ENCODE measurements at regions not wholly inside any gene's neighbourhood (a gene's known extent, or its start where the extent isn't known, plus 50 kb on each side); places are given as distances from the start of the nearest gene placed in this dataset.
"Not testable (repeated sequence)": the region's sequence is repeated elsewhere in the genome, so short reads cannot be mapped to it uniquely, and the experiment has no call there.

GRCh38 chr4:45477311-45477733 lies 646.5 kb downstream of the GABRG1 start:
- no peaks in the 10 kb centered on the region for H3K9me3 ChIP-seq (ENCODE audit: control insufficient read depth, low read length, poor library complexity, severe bottlenecking)
- DNase-seq = peak in 1 of 3 donors; percentile 10

GRCh38 chr4:45475548-45475947 lies 648.3 kb downstream of the GABRG1 start:
- no peaks in the 10 kb centered on the region for H3K36me3 Mint-ChIP-seq (ENCODE audit: low read depth)
- H3K4me3 Mint-ChIP-seq = no peak overlapping the region
- H3K27ac Mint-ChIP-seq = no peak overlapping the region
- H3K9me3 ChIP-seq (ENCODE audit: control insufficient read depth, low read length, poor library complexity, severe bottlenecking) = no peaks in the 10 kb centered on the region
- H3K4me1 Mint-ChIP-seq = no peaks in the 10 kb centered on the region
- H3K27me3 Mint-ChIP-seq = no peaks in the 10 kb centered on the region
- ATAC-seq (no peak), DNase-seq (no peak)

More at GRCh38 chr4:45477311-45477733, 646.5 kb downstream of the GABRG1 start:
- Mint-ChIP-seq H3K27ac (no peak overlapping the region), H3K27me3 (no peaks in the 10 kb centered on the region), H3K36me3 (ENCODE audit: low read depth) (no peaks in the 10 kb centered on the region), H3K4me3 (no peak overlapping the region), H3K4me1 (no peaks in the 10 kb centered on the region)
- ATAC-seq = no peak

- no peaks in the 10 kb centered on the region for H3K9me3 ChIP-seq (ENCODE audit: control insufficient read depth, low read length, poor library complexity, severe bottlenecking)
- DNase-seq (no peak), ATAC-seq (no peak)
- Mint-ChIP-seq H3K36me3 (ENCODE audit: low read depth) (no peaks in the 10 kb centered on the region), H3K27me3 (no peaks in the 10 kb centered on the region), H3K4me1 (no peaks in the 10 kb centered on the region), H3K27ac (no peak overlapping the region), H3K4me3 (no peak overlapping the region)
These were observed 651.4 kb downstream of the GABRG1 start for GRCh38 chr4:45472490-45472889.

- ATAC-seq = no peak
- DNase-seq = no peak
- no peaks in the 10 kb centered on the region for H3K27me3 Mint-ChIP-seq
- no peaks in the 10 kb centered on the region for H3K36me3 Mint-ChIP-seq (ENCODE audit: low read depth)
- H3K9me3 ChIP-seq (ENCODE audit: control insufficient read depth, low read length, poor library complexity, severe bottlenecking) = no peaks in the 10 kb centered on the region
- no peak overlapping the region for H3K27ac Mint-ChIP-seq
- H3K4me3 Mint-ChIP-seq = no peak overlapping the region
- no peaks in the 10 kb centered on the region for H3K4me1 Mint-ChIP-seq
These were observed 652.5 kb downstream of the GABRG1 start for GRCh38 chr4:45471335-45471734.

GRCh38 chr4:45467157-45467556 lies 656.7 kb downstream of the GABRG1 start:
- Mint-ChIP-seq H3K36me3 (ENCODE audit: low read depth) (no peaks in the 10 kb centered on the region), H3K4me1 (no peaks in the 10 kb centered on the region), H3K27me3 (no peaks in the 10 kb centered on the region), H3K27ac (no peak overlapping the region), H3K4me3 (no peak overlapping the region)
- H3K9me3 ChIP-seq (ENCODE audit: control insufficient read depth, low read length, poor library complexity, severe bottlenecking) = no peaks in the 10 kb centered on the region
- DNase-seq (no peak), ATAC-seq (no peak)

GRCh38 chr4:45460157-45460556 lies 663.7 kb downstream of the GABRG1 start:
- not testable (repeated sequence) for H3K27me3 Mint-ChIP-seq

GRCh38 chr4:45455217-45455616 lies 668.6 kb downstream of the GABRG1 start:
- Mint-ChIP-seq H3K4me1 (no peaks in the 10 kb centered on the region), H3K27me3 (no peaks in the 10 kb centered on the region), H3K27ac (no peak overlapping the region), H3K4me3 (no peak overlapping the region), H3K36me3 (ENCODE audit: low read depth) (no peaks in the 10 kb centered on the region)
- no peaks in the 10 kb centered on the region for H3K9me3 ChIP-seq (ENCODE audit: control insufficient read depth, low read length, poor library complexity, severe bottlenecking)
- ATAC-seq (no peak), DNase-seq (no peak)

More at GRCh38 chr4:45460157-45460556, 663.7 kb downstream of the GABRG1 start:
- not testable (repeated sequence) for H3K27ac Mint-ChIP-seq; H3K36me3 Mint-ChIP-seq (ENCODE audit: low read depth); H3K9me3 ChIP-seq (ENCODE audit: control insufficient read depth, low read length, poor library complexity, severe bottlenecking); ATAC-seq; DNase-seq; H3K4me1 Mint-ChIP-seq; H3K4me3 Mint-ChIP-seq

GRCh38 chr4:45453258-45453853 lies 670.5 kb downstream of the GABRG1 start:
- H3K4me1 Mint-ChIP-seq = no peaks in the 10 kb centered on the region
- DNase-seq (no peak), ATAC-seq (no peak)
- no peaks in the 10 kb centered on the region for H3K9me3 ChIP-seq (ENCODE audit: control insufficient read depth, low read length, poor library complexity, severe bottlenecking)
- no peak overlapping the region for H3K4me3 Mint-ChIP-seq
- H3K27ac Mint-ChIP-seq = no peak overlapping the region
- no peaks in the 10 kb centered on the region for H3K36me3 Mint-ChIP-seq (ENCODE audit: low read depth)
- no peaks in the 10 kb centered on the region for H3K27me3 Mint-ChIP-seq

GRCh38 chr4:45442466-45442865 lies 681.4 kb downstream of the GABRG1 start:
- Mint-ChIP-seq H3K36me3 (ENCODE audit: low read depth) (no peaks in the 10 kb centered on the region), H3K4me1 (no peaks in the 10 kb centered on the region), H3K27ac (no peak overlapping the region), H3K27me3 (no peaks in the 10 kb centered on the region), H3K4me3 (no peak overlapping the region)
- no peaks in the 10 kb centered on the region for H3K9me3 ChIP-seq (ENCODE audit: control insufficient read depth, low read length, poor library complexity, severe bottlenecking)
- no peak for ATAC-seq
- DNase-seq = no peak

GRCh38 chr4:45438047-45438446 lies 685.8 kb downstream of the GABRG1 start:
- Mint-ChIP-seq H3K4me1 (no peaks in the 10 kb centered on the region), H3K27me3 (no peaks in the 10 kb centered on the region), H3K27ac (no peak overlapping the region), H3K4me3 (no peak overlapping the region), H3K36me3 (ENCODE audit: low read depth) (no peaks in the 10 kb centered on the region)
- no peaks in the 10 kb centered on the region for H3K9me3 ChIP-seq (ENCODE audit: control insufficient read depth, low read length, poor library complexity, severe bottlenecking)
- no peak for ATAC-seq
- DNase-seq = no peak

- H3K36me3 Mint-ChIP-seq (ENCODE audit: low read depth) = no peaks in the 10 kb centered on the region
- H3K9me3 ChIP-seq (ENCODE audit: control insufficient read depth, low read length, poor library complexity, severe bottlenecking) = no peaks in the 10 kb centered on the region
- no peak overlapping the region for H3K27ac Mint-ChIP-seq
- H3K27me3 Mint-ChIP-seq = no peaks in the 10 kb centered on the region
- ATAC-seq (no peak), DNase-seq (no peak)
- no peaks in the 10 kb centered on the region for H3K4me1 Mint-ChIP-seq
- H3K4me3 Mint-ChIP-seq = no peak overlapping the region
These were observed 686.5 kb downstream of the GABRG1 start for GRCh38 chr4:45437381-45437780.

- H3K27me3 Mint-ChIP-seq = no peaks in the 10 kb centered on the region
- DNase-seq = no peak
- no peaks in the 10 kb centered on the region for H3K4me1 Mint-ChIP-seq
- no peaks in the 10 kb centered on the region for H3K9me3 ChIP-seq (ENCODE audit: control insufficient read depth, low read length, poor library complexity, severe bottlenecking)
- peaks cover 3% of the 10 kb centered on the region for H3K36me3 Mint-ChIP-seq (ENCODE audit: low read depth)
- no peak overlapping the region for H3K27ac Mint-ChIP-seq
- H3K4me3 Mint-ChIP-seq = no peak overlapping the region
- no peak for ATAC-seq
These were observed 698.7 kb downstream of the GABRG1 start for GRCh38 chr4:45425135-45425534.

- no peak for DNase-seq
These were observed 697.5 kb upstream of the GNPDA2 start for GRCh38 chr4:45423896-45424295.

GRCh38 chr4:45420091-45420674 lies 693.8 kb upstream of the GNPDA2 start:
- not testable (repeated sequence) for DNase-seq; H3K27ac Mint-ChIP-seq; H3K4me1 Mint-ChIP-seq; H3K27me3 Mint-ChIP-seq; H3K36me3 Mint-ChIP-seq (ENCODE audit: low read depth); H3K9me3 ChIP-seq (ENCODE audit: control insufficient read depth, low read length, poor library complexity, severe bottlenecking); ATAC-seq; H3K4me3 Mint-ChIP-seq

More at GRCh38 chr4:45423896-45424295, 697.5 kb upstream of the GNPDA2 start:
- H3K4me3 Mint-ChIP-seq = no peak overlapping the region
- H3K36me3 Mint-ChIP-seq (ENCODE audit: low read depth) = peaks cover 3% of the 10 kb centered on the region
- H3K4me1 Mint-ChIP-seq = no peaks in the 10 kb centered on the region
- H3K9me3 ChIP-seq (ENCODE audit: control insufficient read depth, low read length, poor library complexity, severe bottlenecking) = no peaks in the 10 kb centered on the region
- no peak for ATAC-seq
- no peak overlapping the region for H3K27ac Mint-ChIP-seq
- no peaks in the 10 kb centered on the region for H3K27me3 Mint-ChIP-seq

Data from T-helper 17 cell (primary cell).